GM18505 (cell line): ENCODE measurements at regions not wholly inside any gene's neighbourhood (a gene's known extent, or its start where the extent isn't known, plus 50 kb on each side); places are given as distances from the start of the nearest gene placed in this dataset.

Experiments used
- ATAC-seq: cut with Tn5 transposase; IDR thresholded peaks from one replicate; pipeline ENCODE4 v1.9.1; 2021; ENCODE audit not compliant: unreplicated experiment
- POLR2A ChIP-seq: IDR thresholded peaks from 4 replicates; pipeline ENCODE4 v1.6.1; 2011; ENCODE audit warnings: borderline replicate concordance; ENCODE audit not compliant: insufficient read depth, insufficient read length; ENCODE audit errors: extremely low read depth

- no peak for TF ChIP-seq POLR2A
- no peak for ATAC-seq
Measured at GRCh38 chr14:85363358-85363757, 166.6 kb upstream of the FLRT2 start.

GRCh38 chr14:85366226-85366625 is 163.7 kb upstream of the FLRT2 start:
- ATAC-seq = no peak
- TF ChIP-seq POLR2A = no peak

- no peak for TF ChIP-seq POLR2A
- no peak for ATAC-seq
Measured at GRCh38 chr14:85380881-85381280, 149.1 kb upstream of the FLRT2 start.

- no peak for ATAC-seq
Measured at GRCh38 chr14:85382341-85382740, 147.6 kb upstream of the FLRT2 start.

GRCh38 chr14:85387181-85387580 is 142.8 kb upstream of the FLRT2 start:
- TF ChIP-seq POLR2A = no peak
- ATAC-seq = no peak

More at GRCh38 chr14:85382341-85382740, 147.6 kb upstream of the FLRT2 start:
- TF ChIP-seq POLR2A = no peak

GRCh38 chr14:85390236-85390635 is 139.7 kb upstream of the FLRT2 start:
- TF ChIP-seq POLR2A = no peak
- no peak for ATAC-seq

- ATAC-seq = no peak
- no peak for TF ChIP-seq POLR2A
Measured at GRCh38 chr14:85391455-85391854, 138.5 kb upstream of the FLRT2 start.

GRCh38 chr14:85391892-85392291 is 138.1 kb upstream of the FLRT2 start:
- ATAC-seq = no peak
- TF ChIP-seq POLR2A = no peak

- TF ChIP-seq POLR2A = no peak
- no peak for ATAC-seq
Measured at GRCh38 chr14:85399186-85399585, 130.8 kb upstream of the FLRT2 start.

- ATAC-seq = no peak
- TF ChIP-seq POLR2A = no peak
Measured at GRCh38 chr14:85400678-85401077, 129.3 kb upstream of the FLRT2 start.

- no peak for TF ChIP-seq POLR2A
- no peak for ATAC-seq
Measured at GRCh38 chr14:85401384-85401783, 128.6 kb upstream of the FLRT2 start.

GRCh38 chr14:85402569-85403162 is 127.3 kb upstream of the FLRT2 start:
- TF ChIP-seq POLR2A = no peak
- no peak for ATAC-seq

GRCh38 chr14:85409481-85410210 is 120.3 kb upstream of the FLRT2 start:
- ATAC-seq = no peak
- no peak for TF ChIP-seq POLR2A

GRCh38 chr14:85412756-85413155 is 117.2 kb upstream of the FLRT2 start:
- no peak for ATAC-seq
- no peak for TF ChIP-seq POLR2A
